Neural crest cell (in vitro differentiated cells): ENCODE measurements at regions not wholly inside any gene's neighbourhood (a gene's known extent, or its start where the extent isn't known, plus 50 kb on each side); places are given as distances from the start of the nearest gene placed in this dataset.

Source experiments
- DNase-seq: peaks from one replicate; pipeline ENCODE4 v3.0.0; 2021; ENCODE audit warnings: low read depth, mixed read lengths, low spot score
- H3K27ac Mint-ChIP-seq: one replicate; pipeline ENCODE4 v1.8.0; 2021; ENCODE audit warnings: mild to moderate bottlenecking, mixed read lengths; ENCODE audit not compliant: unreplicated experiment
- H3K27me3 Mint-ChIP-seq: 2 replicates; pipeline ENCODE4 v1.8.0; 2021; ENCODE audit warnings: low read depth, mild to moderate bottlenecking, mixed read lengths
- H3K36me3 Mint-ChIP-seq: 2 replicates; pipeline ENCODE4 v1.8.0; 2021; ENCODE audit warnings: low read depth, mild to moderate bottlenecking, mixed read lengths
- H3K4me1 Mint-ChIP-seq: 2 replicates; pipeline ENCODE4 v1.8.0; 2021; ENCODE audit warnings: mixed read lengths
- H3K4me3 Mint-ChIP-seq: one replicate; pipeline ENCODE4 v1.8.0; 2021; ENCODE audit warnings: mild to moderate bottlenecking, mixed read lengths
- H3K9me3 Mint-ChIP-seq: 2 replicates; pipeline ENCODE4 v1.8.0; 2021; ENCODE audit warnings: mixed read lengths
- CTCF ChIP-seq: fragments of 200-600 bp; sonication (generic); conservative IDR thresholded peaks from 2 replicates; pipeline ENCODE4 v1.5.0; 2021; ENCODE audit warnings: antibody characterized with exemption, mild to moderate bottlenecking

- Mint-ChIP-seq H3K27me3 (peaks cover 10% of the 10 kb centered on the region), H3K4me1 (peaks cover 4% of the 10 kb centered on the region), H3K36me3 (no peaks in the 10 kb centered on the region), H3K9me3 (peaks cover 7% of the 10 kb centered on the region), H3K27ac (no peak overlapping the region), H3K4me3 (no peak overlapping the region)
- no peak for TF ChIP-seq CTCF
- DNase-seq = no peak
Observed at GRCh38 chrX:39167791-39168190, 366.5 kb downstream of the MID1IP1 start.

- peaks cover 5% of the 10 kb centered on the region for H3K9me3 Mint-ChIP-seq
Observed at GRCh38 chrX:39168609-39169008, 367.4 kb downstream of the MID1IP1 start.

GRCh38 chrX:39169976-39170375 is 368.7 kb downstream of the MID1IP1 start:
- H3K27ac Mint-ChIP-seq = no peak overlapping the region
- H3K4me1 Mint-ChIP-seq = no peaks in the 10 kb centered on the region
- no peak for TF ChIP-seq CTCF
- H3K9me3 Mint-ChIP-seq = peaks cover 5% of the 10 kb centered on the region
- H3K36me3 Mint-ChIP-seq = no peaks in the 10 kb centered on the region
- H3K4me3 Mint-ChIP-seq = no peak overlapping the region
- no peaks in the 10 kb centered on the region for H3K27me3 Mint-ChIP-seq
- no peak for DNase-seq

More at GRCh38 chrX:39168609-39169008, 367.4 kb downstream of the MID1IP1 start:
- H3K4me1 Mint-ChIP-seq = no peaks in the 10 kb centered on the region
- TF ChIP-seq CTCF = no peak
- no peak overlapping the region for H3K4me3 Mint-ChIP-seq
- no peaks in the 10 kb centered on the region for H3K36me3 Mint-ChIP-seq
- peaks cover 2% of the 10 kb centered on the region for H3K27me3 Mint-ChIP-seq
- DNase-seq = no peak
- no peak overlapping the region for H3K27ac Mint-ChIP-seq

GRCh38 chrX:39170464-39170863 is 369.2 kb downstream of the MID1IP1 start:
- no peak for TF ChIP-seq CTCF
- no peak for DNase-seq
- Mint-ChIP-seq H3K4me1 (no peaks in the 10 kb centered on the region), H3K27me3 (no peaks in the 10 kb centered on the region), H3K27ac (no peak overlapping the region), H3K9me3 (peaks cover 5% of the 10 kb centered on the region), H3K4me3 (no peak overlapping the region), H3K36me3 (no peaks in the 10 kb centered on the region)

GRCh38 chrX:39171686-39172085 is 370.4 kb downstream of the MID1IP1 start:
- Mint-ChIP-seq H3K36me3 (no peaks in the 10 kb centered on the region), H3K27ac (no peak overlapping the region), H3K9me3 (peaks cover 5% of the 10 kb centered on the region), H3K4me3 (no peak overlapping the region), H3K4me1 (no peaks in the 10 kb centered on the region), H3K27me3 (no peaks in the 10 kb centered on the region)
- no peak for TF ChIP-seq CTCF
- DNase-seq = no peak
